ENCODE measurements at regions not wholly inside any gene's neighbourhood (a gene's known extent, or its start where the extent isn't known, plus 50 kb on each side); places are given as distances from the start of the nearest gene placed in this dataset.

- TF ChIP-seq, protein P1, sequence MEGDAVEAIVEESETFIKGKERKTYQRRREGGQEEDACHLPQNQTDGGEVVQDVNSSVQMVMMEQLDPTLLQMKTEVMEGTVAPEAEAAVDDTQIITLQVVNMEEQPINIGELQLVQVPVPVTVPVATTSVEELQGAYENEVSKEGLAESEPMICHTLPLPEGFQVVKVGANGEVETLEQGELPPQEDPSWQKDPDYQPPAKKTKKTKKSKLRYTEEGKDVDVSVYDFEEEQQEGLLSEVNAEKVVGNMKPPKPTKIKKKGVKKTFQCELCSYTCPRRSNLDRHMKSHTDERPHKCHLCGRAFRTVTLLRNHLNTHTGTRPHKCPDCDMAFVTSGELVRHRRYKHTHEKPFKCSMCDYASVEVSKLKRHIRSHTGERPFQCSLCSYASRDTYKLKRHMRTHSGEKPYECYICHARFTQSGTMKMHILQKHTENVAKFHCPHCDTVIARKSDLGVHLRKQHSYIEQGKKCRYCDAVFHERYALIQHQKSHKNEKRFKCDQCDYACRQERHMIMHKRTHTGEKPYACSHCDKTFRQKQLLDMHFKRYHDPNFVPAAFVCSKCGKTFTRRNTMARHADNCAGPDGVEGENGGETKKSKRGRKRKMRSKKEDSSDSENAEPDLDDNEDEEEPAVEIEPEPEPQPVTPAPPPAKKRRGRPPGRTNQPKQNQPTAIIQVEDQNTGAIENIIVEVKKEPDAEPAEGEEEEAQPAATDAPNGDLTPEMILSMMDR (IDR thresholded peaks at IDR 0.05): no peak
- TF ChIP-seq POLR2A (IDR thresholded peaks at IDR 0.05; ENCODE audit: low read depth) (no peak), EP300 (IDR thresholded peaks at IDR 0.05) (no peak), POLR2AphosphoS5 (IDR thresholded peaks at IDR 0.05) (no peak)
Observed at GRCh38 chr2:118250001-118250400, 161.7 kb downstream of the INSIG2 start.

All from esophagus muscularis mucosa (tissue), 4 donors.